ENCODE measurements at regions not wholly inside any gene's neighbourhood (a gene's known extent, or its start where the extent isn't known, plus 50 kb on each side); places are given as distances from the start of the nearest gene placed in this dataset.

GRCh38 chrX:122464341-122464740, 719.7 kb upstream of the GRIA3 start:
- no peak overlapping the region for H3K4me3 ChIP-seq
- ChIA-PET CTCF (no interaction called here), POLR2A (no interaction called here)
- H3K4me1 ChIP-seq: no peaks in the 10 kb centered on the region
- FAIRE-seq: no peak
- no peak for ATAC-seq
- TF ChIP-seq SMC3 (IDR thresholded peaks at IDR 0.05) (no peak), SREBF2 (IDR thresholded peaks at IDR 0.05) (no peak), FOSL2 (IDR thresholded peaks at IDR 0.05) (no peak), FOSL2 (CRISPR knock-in tag; IDR thresholded peaks at IDR 0.05) (no peak), JUN (IDR thresholded peaks at IDR 0.05) (no peak), CHD4 (IDR thresholded peaks at IDR 0.05; ENCODE audit: borderline replicate concordance) (no peak), HOXA7 (CRISPR knock-in tag; IDR thresholded peaks at IDR 0.05) (no peak), HOXB5 (CRISPR knock-in tag; IDR thresholded peaks at IDR 0.05) (no peak), ZFP36 (IDR thresholded peaks at IDR 0.05; ENCODE audit: borderline replicate concordance, partially characterized antibody) (no peak), ZSCAN20 (CRISPR knock-in tag; IDR thresholded peaks at IDR 0.05) (no peak), ZC3H11A (IDR thresholded peaks at IDR 0.05) (no peak), EHF (CRISPR knock-in tag; IDR thresholded peaks at IDR 0.05) (no peak), EP300 (IDR thresholded peaks at IDR 0.05) (no peak), BCL3 (IDR thresholded peaks at IDR 0.05) (no peak), ATOH8 (CRISPR knock-in tag; IDR thresholded peaks at IDR 0.05; ENCODE audit: low read depth) (no peak), USF2 (IDR thresholded peaks at IDR 0.05) (no peak), HES2 (IDR thresholded peaks at IDR 0.05) (no peak), CBX2 (IDR thresholded peaks at IDR 0.05; ENCODE audit: borderline replicate concordance, low read depth) (no peak), HEYL (CRISPR knock-in tag; IDR thresholded peaks at IDR 0.05) (no peak)
- WGBS (ENCODE audit: missing lambda C conversion rate): under 1% methylated on average over 3 of the region's 3 CpGs
- H3K4me2 ChIP-seq: no peak overlapping the region
- H3K27ac ChIP-seq: no peak overlapping the region
- no peaks in the 10 kb centered on the region for H3K9me3 ChIP-seq
- no peak for DNase-seq (ENCODE audit: low read depth in 1 of 2, low spot score in 1 of 2)

- POLR2A ChIA-PET: no interaction called here
Measured at GRCh38 chrX:122475306-122475705, 708.8 kb upstream of the GRIA3 start.

More at GRCh38 chrX:122475306-122475705, 708.8 kb upstream of the GRIA3 start:
- DNase-seq (ENCODE audit: low read depth in 1 of 2, low spot score in 1 of 2) (no peak), ATAC-seq (no peak), FAIRE-seq (peak; percentile 18)
- CTCF ChIA-PET: no interaction called here
- no peak overlapping the region for H3K4me2 ChIP-seq
- H3K4me1 ChIP-seq: no peaks in the 10 kb centered on the region
- no peaks in the 10 kb centered on the region for H3K9me3 ChIP-seq
- TF ChIP-seq HES2 (IDR thresholded peaks at IDR 0.05) (no peak), SMC3 (IDR thresholded peaks at IDR 0.05) (no peak), ZSCAN20 (CRISPR knock-in tag; IDR thresholded peaks at IDR 0.05) (no peak), TP53 (CRISPR knock-in tag; IDR thresholded peaks at IDR 0.05) (no peak), POLR2A (IDR thresholded peaks at IDR 0.05; ENCODE audit: low read length) (no peak), FOXS1 (CRISPR knock-in tag; IDR thresholded peaks at IDR 0.05) (no peak), MAX (IDR thresholded peaks at IDR 0.05) (no peak), ATOH8 (CRISPR knock-in tag; IDR thresholded peaks at IDR 0.05; ENCODE audit: low read depth) (no peak), RCOR1 (IDR thresholded peaks at IDR 0.05; ENCODE audit: low read depth, low read length) (no peak), HMGXB4 (CRISPR knock-in tag; IDR thresholded peaks at IDR 0.05; ENCODE audit: borderline replicate concordance) (no peak), CHD4 (IDR thresholded peaks at IDR 0.05; ENCODE audit: borderline replicate concordance) (no peak), PBX3 (IDR thresholded peaks at IDR 0.05) (no peak), EHF (CRISPR knock-in tag; IDR thresholded peaks at IDR 0.05) (no peak), E2F6 (IDR thresholded peaks at IDR 0.05; ENCODE audit: borderline replicate concordance, low read depth) (no peak)
- no peak overlapping the region for H3K4me3 ChIP-seq
- no peak overlapping the region for H3K27ac ChIP-seq
